CD1c-positive myeloid dendritic cell (primary cell): ENCODE measurements at regions not wholly inside any gene's neighbourhood (a gene's known extent, or its start where the extent isn't known, plus 50 kb on each side); places are given as distances from the start of the nearest gene placed in this dataset.
"Not testable (repeated sequence)": the region's sequence is repeated elsewhere in the genome, so short reads cannot be mapped to it uniquely, and the experiment has no call there.

Source experiments
- DNase-seq: peaks from one replicate; pipeline ENCODE4 v3.0.0-alpha.2; 2016; ENCODE audit errors: extremely low spot score

GRCh38 chr16:63813862-63814261, 1308.0 kb downstream of the CDH11 start:
- DNase-seq = no peak

- no peak for DNase-seq
These were observed 1313.1 kb downstream of the CDH11 start for GRCh38 chr16:63808730-63809129.

GRCh38 chr16:63806794-63807506, 1314.9 kb downstream of the CDH11 start:
- no peak for DNase-seq

GRCh38 chr16:63804126-63804525, 1317.7 kb downstream of the CDH11 start:
- DNase-seq = no peak

GRCh38 chr16:63789603-63790002, 1332.3 kb downstream of the CDH11 start:
- no peak for DNase-seq

- no peak for DNase-seq
These were observed 1334.8 kb downstream of the CDH11 start for GRCh38 chr16:63787014-63787413.

- DNase-seq = no peak
These were observed 1336.7 kb downstream of the CDH11 start for GRCh38 chr16:63785170-63785569.

- DNase-seq = no peak
These were observed 1345.4 kb downstream of the CDH11 start for GRCh38 chr16:63776437-63776836.

GRCh38 chr16:63776034-63776433, 1345.8 kb downstream of the CDH11 start:
- no peak for DNase-seq

GRCh38 chr16:63774302-63774701, 1347.6 kb downstream of the CDH11 start:
- DNase-seq = no peak

- no peak for DNase-seq
These were observed 1352.7 kb downstream of the CDH11 start for GRCh38 chr16:63769211-63769610.

- DNase-seq = not testable (repeated sequence)
These were observed 1361.6 kb downstream of the CDH11 start for GRCh38 chr16:63760246-63760645.

GRCh38 chr16:63752347-63752746, 1369.5 kb downstream of the CDH11 start:
- DNase-seq = no peak

- DNase-seq = no peak
These were observed 1372.6 kb downstream of the CDH11 start for GRCh38 chr16:63749276-63749675.

- no peak for DNase-seq
These were observed 1376.4 kb downstream of the CDH11 start for GRCh38 chr16:63745456-63745855.

GRCh38 chr16:63744077-63744874, 1377.6 kb downstream of the CDH11 start:
- no peak for DNase-seq

- no peak for DNase-seq
These were observed 1379.7 kb downstream of the CDH11 start for GRCh38 chr16:63742150-63742549.

- DNase-seq = no peak
These were observed 1384.2 kb downstream of the CDH11 start for GRCh38 chr16:63737633-63738032.

GRCh38 chr16:63735456-63735855, 1386.4 kb downstream of the CDH11 start:
- DNase-seq = no peak

GRCh38 chr16:63720848-63721247, 1401.0 kb downstream of the CDH11 start:
- no peak for DNase-seq

GRCh38 chr16:63719926-63720325, 1401.9 kb downstream of the CDH11 start:
- DNase-seq = no peak

GRCh38 chr16:63717806-63718205, 1404.1 kb downstream of the CDH11 start:
- no peak for DNase-seq

- DNase-seq = no peak
These were observed 1407.0 kb downstream of the CDH11 start for GRCh38 chr16:63714876-63715275.
